Endothelial cell of umbilical vein (primary cell): ENCODE measurements at regions not wholly inside any gene's neighbourhood (a gene's known extent, or its start where the extent isn't known, plus 50 kb on each side); places are given as distances from the start of the nearest gene placed in this dataset.

Source experiments
- BruUV-seq: library from RNA; stranded (reverse); fragments of 400-500 nt; replicated peaks from 2 replicates; lab custom pipeline; 2021; lab: Mats Ljungman, UMichigan
- CTCF ChIA-PET: fragments of 300-600, 350-600 bp; sonication (Branson Sonifier 250); formaldehyde crosslinking; loops from one replicate; lab custom pipeline; 2021; ENCODE audit warnings: antibody characterized with exemption, inconsistent platforms; lab: Charles Lee
- POLR2A ChIA-PET: fragments of 300-600, 350-600 bp; sonication (Branson Sonifier 250); formaldehyde crosslinking; loops from one replicate; lab custom pipeline; 2021; ENCODE audit warnings: antibody characterized with exemption, inconsistent platforms; lab: Charles Lee
- DNase-seq: peaks from one replicate; pipeline ENCODE4 v3.0.0-alpha.2; 2011; ENCODE audit warnings: low read depth, low spot score
- FAIRE-seq: peaks from 2 replicates; lab custom pipeline; 2011; peaks lifted over from hg19 to GRCh38; lab: Jason Lieb, UNC
- H2AFZ ChIP-seq: 2 replicates; pipeline ENCODE4 v1.6.0; 2012; ENCODE audit warnings: low read depth, low read length, control low read depth, inconsistent platforms
- H3K27ac ChIP-seq: 2 replicates; pipeline ENCODE4 v1.5.1; 2011; ENCODE audit warnings: low read depth, mild to moderate bottlenecking, control low read depth, low read length, moderate library complexity; ENCODE audit not compliant: insufficient read depth
- H3K27me3 ChIP-seq, 2 experiments: 2 replicates each; pipeline versions ENCODE4 v1.6.0 to v1.6.1; 2011; ENCODE audit warnings: low read length in 2 of 2, mixed read lengths in 1 of 2; ENCODE audit not compliant: control insufficient read depth in 2 of 2, insufficient read depth in 2 of 2
- H3K36me3 ChIP-seq, 2 experiments: 2 replicates in 1 of 2; 3 replicates in 1 of 2; pipeline ENCODE4 v1.5.1; 2011; ENCODE audit warnings: low read length in 2 of 2, mild to moderate bottlenecking in 1 of 2, moderate library complexity in 1 of 2; ENCODE audit not compliant: control insufficient read depth in 2 of 2, insufficient read depth in 2 of 2; ENCODE audit errors: extremely low read depth in 1 of 2
- H3K4me1 ChIP-seq: 3 replicates; pipeline ENCODE4 v1.5.1; 2011; ENCODE audit warnings: mild to moderate bottlenecking, low read length; ENCODE audit not compliant: control insufficient read depth, insufficient read depth; ENCODE audit errors: extremely low read depth
- H3K4me2 ChIP-seq: 2 replicates; pipeline ENCODE4 v1.6.1; 2011; ENCODE audit warnings: low read length, control low read depth, mixed read lengths; ENCODE audit not compliant: insufficient read depth
- H3K4me3 ChIP-seq, 3 experiments: fragments of 200-600 bp in 1 of 3; sonication (generic), shearing (Covaris generic) in 1 of 3; replicated peaks in 1 of 3; 2 replicates each; pipeline ENCODE4 v1.5.1; 2011 to 2016; ENCODE audit warnings: control low read depth in 3 of 3, low read length in 3 of 3, mild to moderate bottlenecking in 2 of 3, inconsistent platforms in 1 of 3, low read depth in 1 of 3, moderate library complexity in 1 of 3; ENCODE audit not compliant: insufficient read depth in 1 of 3
- H3K79me2 ChIP-seq: 2 replicates; pipeline ENCODE4 v1.6.0; 2012; ENCODE audit warnings: low read length, inconsistent platforms; ENCODE audit not compliant: control insufficient read depth, insufficient read depth
- H3K9ac ChIP-seq: replicated peaks from 2 replicates; pipeline ENCODE3; 2011; ENCODE audit warnings: low read length, control low read depth; ENCODE audit not compliant: insufficient read depth; ENCODE audit errors: extremely low read depth
- H3K9me1 ChIP-seq: replicated peaks from 3 replicates; pipeline ENCODE4 v1.6.0; 2011; ENCODE audit warnings: mild to moderate bottlenecking, low read length; ENCODE audit not compliant: control insufficient read depth, insufficient read depth; ENCODE audit errors: extremely low read depth
- H3K9me3 ChIP-seq: replicated peaks from 2 replicates; pipeline ENCODE4 v1.5.1; 2012; ENCODE audit warnings: low read length, inconsistent platforms; ENCODE audit not compliant: control insufficient read depth, insufficient read depth
- H4K20me1 ChIP-seq: replicated peaks from 2 replicates; pipeline ENCODE3; 2011; ENCODE audit warnings: mild to moderate bottlenecking, low read length; ENCODE audit not compliant: control insufficient read depth, insufficient read depth; ENCODE audit errors: extremely low read depth
- EZH2 ChIP-seq: IDR thresholded peaks from 2 replicates; pipeline ENCODE4 v1.6.1; 2012; ENCODE audit warnings: borderline replicate concordance, low read depth, mild to moderate bottlenecking, moderate library complexity, low read length, inconsistent platforms; ENCODE audit not compliant: severe bottlenecking
- FOS ChIP-seq: IDR thresholded peaks from 2 replicates; pipeline ENCODE4 v1.6.1; 2011; ENCODE audit warnings: mild to moderate bottlenecking, low read length, moderate library complexity, borderline replicate concordance; ENCODE audit not compliant: insufficient read depth
- GATA2 ChIP-seq: IDR thresholded peaks from 2 replicates; pipeline ENCODE4 v1.7.0; 2011; ENCODE audit warnings: low read depth, mild to moderate bottlenecking, moderate library complexity, mixed read lengths, low read length; ENCODE audit not compliant: insufficient read length, insufficient read depth
- JUN ChIP-seq: IDR thresholded peaks from 2 replicates; pipeline ENCODE4 v1.6.1; 2011; ENCODE audit warnings: borderline replicate concordance, low read depth; ENCODE audit not compliant: insufficient read length, insufficient read depth
- MAX ChIP-seq: IDR thresholded peaks from 2 replicates; pipeline ENCODE4 v1.6.1; 2011; ENCODE audit not compliant: insufficient read depth, insufficient read length
- MYC ChIP-seq: IDR thresholded peaks from one replicate; pipeline ENCODE4 v1.6.1; 2011; ENCODE audit warnings: mild to moderate bottlenecking, low read depth, low read length
- POLR2A ChIP-seq: IDR thresholded peaks from 2 replicates; pipeline ENCODE4 v1.6.1; 2012; ENCODE audit warnings: low read depth, mild to moderate bottlenecking, control low read depth, low read length
- POLR2AphosphoS5 ChIP-seq: IDR thresholded peaks from 2 replicates; pipeline ENCODE4 v1.6.1; 2012; ENCODE audit warnings: low read depth, mild to moderate bottlenecking, control low read depth, low read length, moderate library complexity; ENCODE audit not compliant: insufficient read depth
- dilution Hi-C: fragments of 300-500 bp; cut with MboI; formaldehyde crosslinking; loops from one replicate; pipeline ENCODE4 v1.15.0; 2019; ENCODE audit warnings: low sequenced_read_pairs; ENCODE audit not compliant: extremely low pct_ligation_motif_present
- intact Hi-C: fragments of 100-400 bp; cut with micrococcal nuclease; formaldehyde crosslinking; loops from one replicate; pipeline ENCODE4 v1.10.0; 2022
- TF ChIP-seq, protein P1 (sequence below), 2 donors: IDR thresholded peaks; 1 replicate in 1 of 2; 2 replicates in 1 of 2; pipeline ENCODE4 v1.5.1; 2011; ENCODE audit warnings: low read length in 2 of 2, mild to moderate bottlenecking in 2 of 2, moderate library complexity in 2 of 2, control low read depth in 1 of 2, inconsistent platforms in 1 of 2, low read depth in 1 of 2; ENCODE audit not compliant: insufficient read depth in 1 of 2; ENCODE audit errors: extremely low read depth in 1 of 2

DNA sequence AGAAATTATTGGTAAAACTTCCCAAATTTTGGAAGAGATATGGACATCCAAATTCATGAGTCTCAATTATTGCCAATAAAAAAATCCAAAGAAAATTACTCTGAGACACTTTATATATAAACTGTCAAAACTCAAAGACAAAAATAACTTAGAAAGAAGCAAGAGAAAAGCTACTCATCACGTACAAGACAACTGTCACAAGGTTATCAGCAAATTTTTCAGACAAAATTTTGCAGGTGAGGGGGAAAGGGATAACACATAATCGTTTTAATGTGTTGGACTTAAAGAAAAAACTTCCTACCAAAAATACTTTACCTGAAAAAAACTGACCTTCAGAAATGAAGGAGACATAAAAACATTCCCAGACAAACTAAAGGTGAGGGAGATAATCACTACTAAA, 272.5 kb downstream of the THBS2 start:
- H3K79me2 ChIP-seq = no peaks in the 10 kb centered on the region
- H3K9ac ChIP-seq = no peak overlapping the region
- ChIA-PET CTCF (no interaction called here), POLR2A (no interaction called here)
- no peak overlapping the region for H3K27ac ChIP-seq
- dilution Hi-C loops (no loop called here), intact Hi-C loops (no loop called here)
- H3K9me1 ChIP-seq = no peaks in the 10 kb centered on the region
- FAIRE-seq = no peak
- H3K4me2 ChIP-seq = no peak overlapping the region
- no peak overlapping the region for H3K4me3 ChIP-seq
- no peaks in the 10 kb centered on the region for H4K20me1 ChIP-seq
- no peaks in the 10 kb centered on the region for H3K36me3 ChIP-seq
- H3K9me3 ChIP-seq = no peaks in the 10 kb centered on the region
- no peaks in the 10 kb centered on the region for H3K27me3 ChIP-seq
- BruUV-seq = no TSS peak
- no peaks in the 10 kb centered on the region for H3K4me1 ChIP-seq
- no peak for TF ChIP-seq POLR2AphosphoS5
- TF ChIP-seq POLR2A = no peak
- no peak for TF ChIP-seq JUN
- TF ChIP-seq, protein P1, sequence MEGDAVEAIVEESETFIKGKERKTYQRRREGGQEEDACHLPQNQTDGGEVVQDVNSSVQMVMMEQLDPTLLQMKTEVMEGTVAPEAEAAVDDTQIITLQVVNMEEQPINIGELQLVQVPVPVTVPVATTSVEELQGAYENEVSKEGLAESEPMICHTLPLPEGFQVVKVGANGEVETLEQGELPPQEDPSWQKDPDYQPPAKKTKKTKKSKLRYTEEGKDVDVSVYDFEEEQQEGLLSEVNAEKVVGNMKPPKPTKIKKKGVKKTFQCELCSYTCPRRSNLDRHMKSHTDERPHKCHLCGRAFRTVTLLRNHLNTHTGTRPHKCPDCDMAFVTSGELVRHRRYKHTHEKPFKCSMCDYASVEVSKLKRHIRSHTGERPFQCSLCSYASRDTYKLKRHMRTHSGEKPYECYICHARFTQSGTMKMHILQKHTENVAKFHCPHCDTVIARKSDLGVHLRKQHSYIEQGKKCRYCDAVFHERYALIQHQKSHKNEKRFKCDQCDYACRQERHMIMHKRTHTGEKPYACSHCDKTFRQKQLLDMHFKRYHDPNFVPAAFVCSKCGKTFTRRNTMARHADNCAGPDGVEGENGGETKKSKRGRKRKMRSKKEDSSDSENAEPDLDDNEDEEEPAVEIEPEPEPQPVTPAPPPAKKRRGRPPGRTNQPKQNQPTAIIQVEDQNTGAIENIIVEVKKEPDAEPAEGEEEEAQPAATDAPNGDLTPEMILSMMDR (IDR thresholded peaks at IDR 0.05; ENCODE audit: extremely low read depth in 1 of 2, insufficient read depth in 1 of 2, low read depth in 1 of 2, low read length in 2 of 2) = no peak
- TF ChIP-seq FOS = no peak
- no peak for TF ChIP-seq GATA2
- no peak for TF ChIP-seq MYC
- TF ChIP-seq EZH2 = no peak
- no peak for TF ChIP-seq MAX
- DNase-seq = no peak
- no peak overlapping the region for H2AFZ ChIP-seq
